SK-MEL-5 (cell line): ENCODE measurements at regions not wholly inside any gene's neighbourhood (a gene's known extent, or its start where the extent isn't known, plus 50 kb on each side); places are given as distances from the start of the nearest gene placed in this dataset.

Experiments
- DNase-seq: peaks from one replicate; pipeline ENCODE4 v3.0.0-alpha.2; 2016; ENCODE audit warnings: low read depth, low spot score
- in situ Hi-C: cut with HindIII; loops from 2 replicates; pipeline ENCODE4 v1.10.0; 2016; ENCODE audit warnings: low sequenced_read_pairs, high pct_unique_total_duplicates, low pct_unique_long_range_greater_than_20kb

DNA sequence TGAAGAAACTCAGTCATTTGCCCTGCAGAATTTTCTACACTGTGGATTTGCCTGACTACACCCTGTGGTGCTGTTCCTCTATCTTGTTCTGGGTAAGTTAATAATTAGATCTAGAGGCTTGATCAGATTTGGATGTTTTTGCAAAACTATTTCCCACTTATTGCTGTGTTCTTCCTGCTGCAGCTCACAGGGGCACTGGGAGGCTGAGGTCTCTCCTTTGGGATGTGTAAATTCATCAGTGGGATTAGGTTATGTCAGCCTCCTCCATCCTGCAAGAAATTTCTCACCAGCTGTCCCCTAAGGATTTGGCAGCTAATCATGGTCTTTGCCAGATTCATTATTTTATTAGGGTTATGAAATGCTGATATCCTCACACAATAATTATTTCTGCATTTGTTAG is 148.1 kb upstream of the ZNF32 start:
- no peak for DNase-seq
- in situ Hi-C loops = no loop called here

DNA sequence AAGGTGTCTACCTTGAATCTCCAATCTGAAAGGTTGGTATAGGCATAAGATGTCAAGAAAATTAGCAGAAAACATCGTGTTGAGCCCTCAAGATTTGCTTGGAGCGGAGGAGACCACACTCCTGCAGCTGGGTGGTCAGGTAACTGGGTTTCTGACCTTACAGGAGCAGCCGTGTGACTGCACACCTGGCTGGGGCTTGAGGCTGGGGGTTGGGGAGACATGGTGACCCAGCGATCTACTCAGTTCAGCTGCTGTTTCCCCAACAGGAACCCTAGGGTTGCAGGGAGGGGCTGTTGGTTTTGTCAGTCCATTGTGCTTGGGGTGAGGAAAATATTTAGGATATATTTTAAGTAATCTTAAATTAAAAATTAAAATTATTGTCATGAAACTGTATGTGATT is 147.0 kb upstream of the ZNF32 start:
- in situ Hi-C loops = no loop called here
- no peak for DNase-seq

- no peak for DNase-seq
- in situ Hi-C loops = no loop called here
Observed at GRCh38 chr10:43795093-43795492, 146.4 kb upstream of the ZNF32 start.

DNA sequence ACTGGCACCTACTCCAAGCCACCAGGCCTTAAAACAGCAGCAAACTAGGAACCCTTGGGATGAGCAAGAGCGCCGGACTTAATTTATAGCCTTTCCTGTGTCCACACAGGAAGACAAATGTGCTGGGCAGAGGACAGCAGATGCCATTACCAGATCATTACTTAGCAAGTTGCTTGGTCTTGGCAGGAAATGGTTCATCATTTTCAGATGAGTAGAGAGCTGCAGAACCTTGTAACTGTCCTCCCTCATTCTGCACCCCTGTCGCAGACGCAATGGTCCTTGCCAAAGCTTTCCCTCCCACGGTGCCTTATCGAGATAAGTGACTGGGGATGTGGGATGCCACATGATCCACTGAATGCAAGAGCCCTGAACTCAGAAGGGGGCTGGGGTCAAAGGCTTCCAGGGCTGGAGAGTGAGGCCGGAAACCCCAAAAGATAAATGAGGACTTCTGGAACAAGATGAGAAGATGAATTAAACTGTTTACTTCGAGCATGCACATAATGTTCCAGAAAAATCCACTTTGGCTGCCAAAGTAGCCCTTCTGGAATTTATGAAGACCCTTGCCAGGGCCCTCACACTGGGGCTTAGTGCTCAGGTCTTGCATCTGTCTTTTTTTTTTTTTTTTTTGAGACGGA is 145.6 kb upstream of the ZNF32 start:
- in situ Hi-C loops = no loop called here
- DNase-seq = no peak

- DNase-seq = no peak
Observed at GRCh38 chr10:43793704-43794103, 145.0 kb upstream of the ZNF32 start.

DNA sequence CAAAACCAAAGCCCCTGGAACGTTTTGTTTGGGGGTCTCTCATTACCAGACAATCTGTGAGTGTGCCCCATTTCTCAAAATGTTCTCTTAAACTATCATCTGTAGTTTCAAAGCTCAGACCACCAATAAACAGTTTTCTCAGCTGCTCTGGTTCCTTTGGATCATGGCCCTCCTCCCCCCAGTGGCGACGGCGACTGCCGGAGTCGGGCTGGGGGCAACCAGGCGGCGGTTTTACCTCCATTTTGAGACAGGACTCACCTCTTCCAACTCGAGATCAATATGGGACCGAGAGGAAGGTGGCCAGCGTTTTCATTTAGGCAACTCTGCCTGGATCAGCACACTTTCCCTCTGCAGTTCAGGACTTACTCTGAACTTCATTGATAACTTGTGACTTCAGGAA is 141.5 kb upstream of the ZNF32 start:
- DNase-seq = no peak
- in situ Hi-C loops = no loop called here

More at GRCh38 chr10:43793704-43794103, 145.0 kb upstream of the ZNF32 start:
- in situ Hi-C loops = no loop called here

DNA sequence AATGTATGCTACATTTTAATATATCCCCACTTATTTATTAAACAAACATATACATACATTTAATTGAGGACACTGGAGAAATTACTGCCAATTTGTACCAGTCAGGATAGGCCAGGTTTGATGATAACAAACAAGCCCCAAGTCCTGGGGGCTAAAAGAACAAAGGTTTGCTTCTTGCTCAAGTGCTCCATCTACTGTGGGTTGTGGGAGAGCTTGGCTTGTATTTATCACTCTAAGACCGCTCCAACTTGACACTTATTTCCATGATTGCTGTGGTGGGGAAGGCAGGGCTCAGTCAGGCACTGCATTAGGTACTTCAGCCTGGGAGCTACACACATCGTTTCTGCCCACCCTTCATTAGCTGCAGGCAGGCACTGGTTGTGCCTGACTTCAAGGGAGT is 136.6 kb upstream of the ZNF32 start:
- in situ Hi-C loops = no loop called here
- DNase-seq = peak; percentile 39

GRCh38 chr10:43782814-43783213 is 134.1 kb upstream of the ZNF32 start:
- in situ Hi-C loops = no loop called here
- DNase-seq = no peak

DNA sequence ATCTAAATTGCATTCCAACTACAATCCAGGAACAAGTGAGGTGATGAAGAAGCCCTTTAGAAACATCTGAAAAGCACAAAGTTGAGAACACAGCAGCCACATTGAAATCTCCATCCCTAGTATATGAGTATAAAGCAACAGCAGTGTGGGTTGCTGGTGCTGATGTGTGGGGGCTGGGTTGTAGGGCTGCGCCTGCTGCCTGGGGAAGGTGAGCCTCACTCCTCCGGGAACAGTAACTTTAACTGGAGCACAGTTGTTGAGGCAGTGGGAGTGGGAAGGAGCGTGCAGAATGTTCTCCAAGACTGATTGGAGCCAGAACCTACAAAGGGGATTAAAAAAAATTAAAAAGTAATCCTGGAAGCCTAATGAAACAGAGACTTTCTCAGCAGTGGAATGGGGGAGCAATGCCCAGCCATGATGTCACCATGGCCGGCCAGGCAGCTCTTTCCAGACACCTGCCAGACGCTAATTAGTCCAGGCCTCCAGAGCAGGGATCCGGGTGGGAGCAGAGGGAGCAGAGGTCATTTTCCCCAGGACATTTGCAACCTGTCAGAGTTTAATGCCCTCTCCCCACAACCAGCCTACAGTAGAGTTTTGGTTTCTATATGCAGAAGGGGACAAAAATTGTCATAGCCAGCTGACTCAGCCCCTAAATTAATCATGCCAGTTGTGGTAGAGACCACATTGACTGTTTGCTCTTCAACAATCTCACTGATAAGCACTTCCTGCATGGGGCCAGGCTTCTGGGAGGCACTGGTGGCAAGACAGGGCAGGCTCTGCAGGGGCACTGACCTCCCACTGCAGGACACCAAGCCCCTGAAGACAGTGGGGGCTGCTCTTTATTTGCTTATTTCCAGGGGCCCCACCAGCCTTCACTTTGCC is 133.0 kb upstream of the ZNF32 start:
- in situ Hi-C loops = no loop called here
- DNase-seq = no peak

DNA sequence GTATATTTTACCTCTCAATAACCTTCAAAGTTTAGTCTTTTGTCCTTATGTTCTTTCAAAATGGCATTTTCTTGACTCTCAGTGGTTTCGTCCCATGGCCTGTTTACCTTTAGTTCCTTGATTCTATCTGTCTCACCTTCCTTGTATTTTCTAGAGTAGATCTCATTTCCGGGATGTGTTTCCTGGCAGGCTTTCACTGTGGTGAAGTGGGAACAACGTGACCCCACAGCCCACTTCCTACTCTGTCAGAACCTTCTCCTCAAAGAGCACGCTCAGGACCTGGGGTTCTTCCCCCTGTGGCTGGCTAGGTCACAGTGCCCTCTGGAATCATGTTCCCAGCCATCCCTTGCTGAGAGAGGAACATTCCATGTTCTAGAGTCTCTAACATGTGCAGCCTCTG is 129.9 kb upstream of the ZNF32 start:
- no peak for DNase-seq
- in situ Hi-C loops = no loop called here

GRCh38 chr10:43775384-43775783 is 126.7 kb upstream of the ZNF32 start:
- in situ Hi-C loops = no loop called here
- no peak for DNase-seq

DNA sequence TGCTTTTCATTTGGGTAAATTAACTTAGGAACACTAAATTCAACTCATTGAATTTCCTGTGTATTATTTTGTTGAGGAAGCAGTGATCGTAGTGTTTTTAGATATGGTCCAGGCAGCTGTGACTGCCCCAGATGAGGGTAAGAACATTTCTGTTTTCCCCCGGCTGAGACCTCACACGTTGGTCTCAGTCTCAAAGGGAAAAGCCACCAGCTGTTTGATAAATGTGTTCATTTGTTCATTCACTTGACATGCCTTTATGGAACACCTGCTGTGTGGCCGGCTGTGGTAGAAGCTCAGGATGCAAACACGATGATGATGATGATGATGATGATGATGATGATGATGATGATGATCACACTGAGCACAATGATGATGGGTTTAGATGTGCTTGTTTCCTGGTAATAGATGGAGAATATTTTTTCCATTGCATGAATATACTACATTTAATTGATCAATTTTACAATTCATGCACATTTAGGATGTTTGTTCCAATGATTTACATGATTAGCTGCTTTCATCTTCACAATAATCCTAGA is 125.6 kb upstream of the ZNF32 start:
- in situ Hi-C loops = no loop called here
- DNase-seq = no peak

GRCh38 chr10:43773736-43774135 is 125.1 kb upstream of the ZNF32 start:
- DNase-seq = no peak
- in situ Hi-C loops = no loop called here

- in situ Hi-C loops = no loop called here
- DNase-seq = no peak
Observed at GRCh38 chr10:43772171-43772570, 123.5 kb upstream of the ZNF32 start.

GRCh38 chr10:43771675-43772074 is 123.0 kb upstream of the ZNF32 start:
- DNase-seq = no peak
- in situ Hi-C loops = no loop called here

- in situ Hi-C loops = no loop called here
- DNase-seq = no peak
Observed at GRCh38 chr10:43765516-43765915, 116.8 kb upstream of the ZNF32 start.

- DNase-seq = no peak
- in situ Hi-C loops = no loop called here
Observed at GRCh38 chr10:43763846-43764245, 115.2 kb upstream of the ZNF32 start.

GRCh38 chr10:43760514-43760913 is 111.8 kb upstream of the ZNF32 start:
- in situ Hi-C loops = no loop called here
- DNase-seq = no peak

GRCh38 chr10:43759216-43759615 is 110.5 kb upstream of the ZNF32 start:
- in situ Hi-C loops = no loop called here
- no peak for DNase-seq
